HG03521 (cell line): ENCODE measurements at regions not wholly inside any gene's neighbourhood (a gene's known extent, or its start where the extent isn't known, plus 50 kb on each side); places are given as distances from the start of the nearest gene placed in this dataset.
"Not testable (repeated sequence)": the region's sequence is repeated elsewhere in the genome, so short reads cannot be mapped to it uniquely, and the experiment has no call there.

Experiments used
- ATAC-seq: cut with Tn5 transposase; IDR thresholded peaks from one replicate; pipeline ENCODE4 v1.9.1; 2021; ENCODE audit warnings: mild to moderate bottlenecking, moderate library complexity; ENCODE audit not compliant: unreplicated experiment

- ATAC-seq = no peak
Observed at GRCh38 chr18:39238981-39239660, 1673.5 kb upstream of the CELF4 start.

- ATAC-seq = no peak
Observed at GRCh38 chr18:39235118-39235719, 1669.6 kb upstream of the CELF4 start.

GRCh38 chr18:39232937-39233336 lies 1667.3 kb upstream of the CELF4 start:
- ATAC-seq = no peak

GRCh38 chr18:39232490-39232889 lies 1666.9 kb upstream of the CELF4 start:
- ATAC-seq = no peak

- no peak for ATAC-seq
Observed at GRCh38 chr18:39230086-39230803, 1664.6 kb upstream of the CELF4 start.

- not testable (repeated sequence) for ATAC-seq
Observed at GRCh38 chr18:39227769-39228168, 1662.2 kb upstream of the CELF4 start.

GRCh38 chr18:39225373-39225772 lies 1659.8 kb upstream of the CELF4 start:
- ATAC-seq = no peak

- ATAC-seq = no peak
Observed at GRCh38 chr18:39223283-39223682, 1657.7 kb upstream of the CELF4 start.

GRCh38 chr18:39215920-39216319 lies 1650.3 kb upstream of the CELF4 start:
- no peak for ATAC-seq

- no peak for ATAC-seq
Observed at GRCh38 chr18:39211461-39211860, 1645.9 kb upstream of the CELF4 start.

- no peak for ATAC-seq
Observed at GRCh38 chr18:39209173-39209572, 1643.6 kb upstream of the CELF4 start.

- ATAC-seq = no peak
Observed at GRCh38 chr18:39208729-39209128, 1643.1 kb upstream of the CELF4 start.

GRCh38 chr18:39208190-39208589 lies 1642.6 kb upstream of the CELF4 start:
- ATAC-seq = no peak

- ATAC-seq = not testable (repeated sequence)
Observed at GRCh38 chr18:39206398-39207103, 1641.0 kb upstream of the CELF4 start.

- ATAC-seq = no peak
Observed at GRCh38 chr18:39205565-39206195, 1640.1 kb upstream of the CELF4 start.

- ATAC-seq = no peak
Observed at GRCh38 chr18:39200153-39200552, 1634.6 kb upstream of the CELF4 start.

- ATAC-seq = no peak
Observed at GRCh38 chr18:39199231-39199855, 1633.7 kb upstream of the CELF4 start.

- ATAC-seq = no peak
Observed at GRCh38 chr18:39198376-39198775, 1632.8 kb upstream of the CELF4 start.

GRCh38 chr18:39191931-39192330 lies 1626.3 kb upstream of the CELF4 start:
- ATAC-seq = no peak

- ATAC-seq = no peak
Observed at GRCh38 chr18:39191058-39191457, 1625.5 kb upstream of the CELF4 start.

GRCh38 chr18:39190508-39190907 lies 1624.9 kb upstream of the CELF4 start:
- no peak for ATAC-seq
